Uterus (tissue), 2 donors: ENCODE measurements at regions not wholly inside any gene's neighbourhood (a gene's known extent, or its start where the extent isn't known, plus 50 kb on each side); places are given as distances from the start of the nearest gene placed in this dataset.

Experiments used
- CTCF ChIP-seq, 4 experiments: fragments of 200-600 bp in 2 of 4; fragments of 450-650 bp in 2 of 4; sonication (generic) in 2 of 4; IDR thresholded peaks; one replicate each; pipeline ENCODE4 v1.5.1; 2016 to 2019; ENCODE audit warnings: antibody characterized with exemption in 4 of 4, mild to moderate bottlenecking in 2 of 4, moderate library complexity in 1 of 4
- POLR2A ChIP-seq, 2 donors: fragments of 450-650 bp; IDR thresholded peaks; one replicate each; pipeline ENCODE4 v1.6.1; 2016; ENCODE audit warnings: antibody characterized with exemption in 2 of 2, mild to moderate bottlenecking in 1 of 2, moderate library complexity in 1 of 2

- TF ChIP-seq CTCF (IDR thresholded peaks at IDR 0.05) (no peak), POLR2A (IDR thresholded peaks at IDR 0.05) (no peak)
These were observed 1614.1 kb upstream of the TMEFF2 start for GRCh38 chr2:193808877-193809276.
